ENCODE measurements at regions not wholly inside any gene's neighbourhood (a gene's known extent, or its start where the extent isn't known, plus 50 kb on each side); places are given as distances from the start of the nearest gene placed in this dataset.

DNA sequence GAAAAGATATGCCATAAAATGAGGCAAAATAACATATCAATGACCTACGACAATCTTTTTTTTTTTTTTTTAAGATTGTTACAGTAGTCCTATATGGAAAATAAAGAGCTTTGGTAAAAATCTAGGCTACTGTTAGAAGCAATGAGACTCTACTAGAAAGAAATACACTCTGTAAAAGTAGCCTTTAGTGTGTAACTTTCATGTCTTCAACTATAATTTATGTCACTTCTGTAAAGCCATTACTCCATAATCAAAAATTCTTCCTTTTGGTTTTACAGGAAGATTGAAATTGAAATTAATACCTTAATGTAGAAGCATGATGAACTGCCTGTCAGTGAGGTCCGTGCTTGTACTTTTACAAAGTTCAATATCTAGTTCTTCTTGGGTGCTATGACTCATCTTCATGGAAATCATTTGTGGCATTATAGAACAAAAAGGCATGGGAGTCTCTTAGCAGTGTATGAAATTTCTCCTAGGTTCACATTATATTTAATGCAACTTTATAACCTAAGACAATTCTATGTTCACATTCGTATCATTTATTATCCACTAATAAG, 1393.1 kb downstream of the EFNA5 start:
- no peaks in the 10 kb centered on the region for H4K20me1 ChIP-seq (ENCODE audit: insufficient read depth, poor library complexity, severe bottlenecking)
- H2AFZ ChIP-seq, result no peak overlapping the region
- H3K9me3 ChIP-seq (ENCODE audit: low read depth), result no peaks in the 10 kb centered on the region
- H3K9me2 ChIP-seq (replicated peaks; ENCODE audit: insufficient read depth), result no peaks in the 10 kb centered on the region
- no peak overlapping the region for H3K4me2 ChIP-seq
- H3K36me3 ChIP-seq (replicated peaks; ENCODE audit: insufficient read depth, low read depth), result no peaks in the 10 kb centered on the region
- TF ChIP-seq, protein P1, sequence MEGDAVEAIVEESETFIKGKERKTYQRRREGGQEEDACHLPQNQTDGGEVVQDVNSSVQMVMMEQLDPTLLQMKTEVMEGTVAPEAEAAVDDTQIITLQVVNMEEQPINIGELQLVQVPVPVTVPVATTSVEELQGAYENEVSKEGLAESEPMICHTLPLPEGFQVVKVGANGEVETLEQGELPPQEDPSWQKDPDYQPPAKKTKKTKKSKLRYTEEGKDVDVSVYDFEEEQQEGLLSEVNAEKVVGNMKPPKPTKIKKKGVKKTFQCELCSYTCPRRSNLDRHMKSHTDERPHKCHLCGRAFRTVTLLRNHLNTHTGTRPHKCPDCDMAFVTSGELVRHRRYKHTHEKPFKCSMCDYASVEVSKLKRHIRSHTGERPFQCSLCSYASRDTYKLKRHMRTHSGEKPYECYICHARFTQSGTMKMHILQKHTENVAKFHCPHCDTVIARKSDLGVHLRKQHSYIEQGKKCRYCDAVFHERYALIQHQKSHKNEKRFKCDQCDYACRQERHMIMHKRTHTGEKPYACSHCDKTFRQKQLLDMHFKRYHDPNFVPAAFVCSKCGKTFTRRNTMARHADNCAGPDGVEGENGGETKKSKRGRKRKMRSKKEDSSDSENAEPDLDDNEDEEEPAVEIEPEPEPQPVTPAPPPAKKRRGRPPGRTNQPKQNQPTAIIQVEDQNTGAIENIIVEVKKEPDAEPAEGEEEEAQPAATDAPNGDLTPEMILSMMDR (IDR thresholded peaks at IDR 0.05; ENCODE audit: poor library complexity), result no peak
- TF ChIP-seq EZH2 (IDR thresholded peaks at IDR 0.05; ENCODE audit: borderline replicate concordance) (no peak), EZH2phosphoT487 (IDR thresholded peaks at IDR 0.05; ENCODE audit: low read depth, severe bottlenecking, unreplicated experiment) (no peak)
- no peak overlapping the region for H3K4me3 ChIP-seq
- no peaks in the 10 kb centered on the region for H3K4me1 ChIP-seq (ENCODE audit: insufficient read depth)
- no peaks in the 10 kb centered on the region for H3K27me3 ChIP-seq
- no peaks in the 10 kb centered on the region for H3K79me2 ChIP-seq
- no peak overlapping the region for H3K27ac ChIP-seq
- no peak for DNase-seq (ENCODE audit: low spot score)
- WGBS (ENCODE audit: low lambda C conversion rate, missing lambda C conversion rate), result 91% methylated on average over 3 of the region's 3 CpGs

GRCh38 chr5:106269252-106269843, 1401.4 kb downstream of the EFNA5 start:
- no peaks in the 10 kb centered on the region for H3K79me2 ChIP-seq
- DNase-seq (ENCODE audit: low spot score), result peak; percentile 25
- H3K36me3 ChIP-seq (replicated peaks; ENCODE audit: insufficient read depth, low read depth), result no peaks in the 10 kb centered on the region
- H3K9me2 ChIP-seq (replicated peaks; ENCODE audit: insufficient read depth), result no peaks in the 10 kb centered on the region
- H4K20me1 ChIP-seq (ENCODE audit: insufficient read depth, poor library complexity, severe bottlenecking), result no peaks in the 10 kb centered on the region
- 75% methylated on average over 2 of the region's 2 CpGs for WGBS (ENCODE audit: low lambda C conversion rate, missing lambda C conversion rate)
- H3K27me3 ChIP-seq, result no peaks in the 10 kb centered on the region
- H2AFZ ChIP-seq, result no peak overlapping the region
- no peaks in the 10 kb centered on the region for H3K4me1 ChIP-seq (ENCODE audit: insufficient read depth)
- no peak overlapping the region for H3K4me3 ChIP-seq
- no peak overlapping the region for H3K27ac ChIP-seq
- no peak overlapping the region for H3K4me2 ChIP-seq
- no peaks in the 10 kb centered on the region for H3K9me3 ChIP-seq (ENCODE audit: low read depth)
- TF ChIP-seq, protein P1 (IDR thresholded peaks at IDR 0.05; ENCODE audit: poor library complexity), result peak; percentile 53
- TF ChIP-seq EZH2phosphoT487 (IDR thresholded peaks at IDR 0.05; ENCODE audit: low read depth, severe bottlenecking, unreplicated experiment), result no peak

GRCh38 chr5:106267256-106267655, 1403.5 kb downstream of the EFNA5 start:
- no peaks in the 10 kb centered on the region for H3K27me3 ChIP-seq
- H4K20me1 ChIP-seq (ENCODE audit: insufficient read depth, poor library complexity, severe bottlenecking), result no peaks in the 10 kb centered on the region
- no peaks in the 10 kb centered on the region for H3K9me3 ChIP-seq (ENCODE audit: low read depth)
- TF ChIP-seq EZH2 (IDR thresholded peaks at IDR 0.05; ENCODE audit: borderline replicate concordance), result no peak
- TF ChIP-seq EZH2phosphoT487 (IDR thresholded peaks at IDR 0.05; ENCODE audit: low read depth, severe bottlenecking, unreplicated experiment), result no peak
- TF ChIP-seq, protein P1 (IDR thresholded peaks at IDR 0.05; ENCODE audit: poor library complexity), result no peak
- no peak for DNase-seq (ENCODE audit: low spot score)
- H3K4me1 ChIP-seq (ENCODE audit: insufficient read depth), result no peaks in the 10 kb centered on the region
- no peak overlapping the region for H2AFZ ChIP-seq
- no peaks in the 10 kb centered on the region for H3K36me3 ChIP-seq (replicated peaks; ENCODE audit: insufficient read depth, low read depth)
- H3K27ac ChIP-seq, result no peak overlapping the region
- no peaks in the 10 kb centered on the region for H3K79me2 ChIP-seq
- H3K4me2 ChIP-seq, result no peak overlapping the region
- no peaks in the 10 kb centered on the region for H3K9me2 ChIP-seq (replicated peaks; ENCODE audit: insufficient read depth)
- whole genome bisulfite sequencing (ENCODE audit: low lambda C conversion rate, missing lambda C conversion rate), result 87% methylated on average over 3 of the region's 3 CpGs
- H3K4me3 ChIP-seq, result no peak overlapping the region
